GM18499 (cell line): ENCODE measurements at regions not wholly inside any gene's neighbourhood (a gene's known extent, or its start where the extent isn't known, plus 50 kb on each side); places are given as distances from the start of the nearest gene placed in this dataset.

Experiments used
- ATAC-seq: cut with Tn5 transposase; IDR thresholded peaks from one replicate; pipeline ENCODE4 v1.9.1; 2021; ENCODE audit warnings: moderate number of reproducible peaks; ENCODE audit not compliant: insufficient read depth, unreplicated experiment

DNA sequence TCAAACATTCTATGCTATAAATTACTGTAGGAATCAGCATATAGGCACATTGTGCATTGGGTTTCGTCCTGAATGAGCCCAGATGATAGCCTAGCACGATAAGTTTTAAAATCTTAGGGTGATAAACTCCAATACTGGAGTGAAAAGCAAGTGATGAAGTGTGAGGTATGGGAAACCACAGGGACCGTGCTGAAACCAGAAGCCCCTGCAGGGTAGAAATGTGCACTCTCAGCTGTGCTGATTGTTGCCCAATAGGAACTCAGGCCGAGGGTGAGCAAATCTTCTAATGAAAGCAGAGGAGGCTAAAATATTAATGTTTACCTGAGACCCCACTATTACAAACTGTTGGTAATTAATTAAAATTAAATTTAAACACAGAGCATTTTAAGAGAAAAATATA, 1486.6 kb downstream of the AACS start:
- ATAC-seq = no peak

DNA sequence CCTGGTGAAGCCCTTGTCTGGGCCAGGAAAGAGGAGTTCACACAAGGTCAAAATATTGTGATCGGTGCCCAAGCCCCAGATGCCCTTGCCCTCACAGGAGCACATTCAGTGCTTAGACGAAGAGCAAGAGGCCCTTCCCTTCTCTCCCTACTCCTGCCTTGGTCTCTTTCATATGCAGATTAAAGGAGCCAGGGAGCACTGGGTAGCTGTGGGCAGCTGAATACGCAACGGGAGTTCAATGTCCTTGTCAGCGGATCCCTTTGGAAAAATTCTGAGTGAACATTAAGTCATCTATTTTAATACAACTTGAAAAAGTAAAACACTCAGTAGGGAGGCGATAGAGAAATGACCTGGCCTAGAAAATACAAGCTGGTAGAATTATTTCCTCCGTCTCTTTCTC, 1489.4 kb downstream of the AACS start:
- no peak for ATAC-seq

DNA sequence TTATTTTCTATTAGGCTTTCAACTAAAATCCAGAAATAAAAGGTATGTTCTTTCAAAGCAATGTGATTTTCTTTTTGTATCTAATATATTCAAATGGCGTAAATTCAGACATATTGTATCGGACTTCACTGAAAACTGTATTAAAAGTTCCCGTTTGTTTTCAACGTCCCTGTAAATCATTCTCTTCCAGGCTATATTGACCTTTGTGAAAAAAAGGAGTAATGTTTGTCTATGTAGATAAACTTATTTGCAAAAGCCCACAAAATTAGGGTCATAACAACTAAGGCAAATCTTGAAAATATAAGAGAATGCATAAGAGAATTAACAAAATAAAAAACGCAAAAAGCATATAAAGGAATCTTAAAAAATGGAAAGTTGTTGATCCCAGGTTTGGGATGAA, 1492.4 kb downstream of the AACS start:
- no peak for ATAC-seq

DNA sequence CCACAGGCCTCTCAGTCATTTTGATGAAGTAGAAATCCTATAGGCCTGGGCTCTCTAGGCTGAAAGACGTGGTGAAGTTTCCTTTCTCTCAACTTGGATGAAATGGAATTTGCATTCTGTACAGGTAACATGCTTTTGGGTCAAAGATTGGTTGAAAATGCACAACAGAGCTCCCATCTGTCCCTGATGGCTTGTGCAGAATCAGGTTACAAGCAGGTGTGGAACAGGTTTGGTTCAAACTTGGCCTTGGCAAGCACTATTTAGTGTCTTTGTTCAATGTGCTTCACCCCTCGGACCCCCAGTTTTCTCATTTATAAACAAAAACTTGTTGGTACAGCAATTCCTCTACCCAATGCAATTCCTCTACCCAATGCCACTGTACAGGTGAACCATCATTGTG, 1493.0 kb downstream of the AACS start:
- no peak for ATAC-seq

DNA sequence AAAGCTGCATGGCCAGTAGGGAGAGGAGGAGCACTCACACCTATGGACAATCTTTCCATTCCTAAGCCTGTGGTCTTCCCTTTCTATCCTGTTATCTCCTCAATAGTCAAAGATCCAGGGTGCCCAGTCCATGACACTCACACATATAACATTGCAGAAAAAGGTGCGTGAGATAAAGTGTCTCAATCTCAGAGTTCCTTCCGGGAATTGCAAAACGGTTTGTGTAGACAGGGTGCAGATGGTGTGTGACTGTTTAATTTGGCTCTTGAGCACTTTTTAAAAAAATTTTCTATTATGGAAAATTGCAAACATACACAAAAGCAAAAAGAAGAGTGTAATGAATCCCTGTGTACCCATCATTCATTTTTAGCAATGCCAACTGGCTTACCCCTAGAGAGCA, 1493.6 kb downstream of the AACS start:
- no peak for ATAC-seq

DNA sequence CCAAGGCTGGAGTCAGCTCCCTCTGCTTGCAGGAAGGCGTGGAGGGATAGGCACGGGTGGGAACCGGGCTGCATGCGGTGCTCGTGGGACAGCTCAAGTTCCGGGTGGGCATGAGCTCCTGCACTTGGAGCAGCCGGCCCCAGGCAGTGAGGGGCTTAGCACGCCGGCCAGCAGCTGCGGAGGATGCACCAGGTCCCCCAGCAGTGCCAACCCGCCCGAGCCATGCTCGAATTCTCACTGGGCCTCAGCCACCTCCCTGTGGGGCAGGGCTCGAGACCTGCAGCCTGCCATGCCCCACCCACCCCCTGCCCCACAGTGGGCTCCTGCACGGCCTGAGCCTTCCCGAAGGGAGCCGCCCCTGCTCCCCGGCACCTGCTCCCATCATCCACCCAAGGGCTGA, 1501.8 kb downstream of the AACS start:
- ATAC-seq = no peak

DNA sequence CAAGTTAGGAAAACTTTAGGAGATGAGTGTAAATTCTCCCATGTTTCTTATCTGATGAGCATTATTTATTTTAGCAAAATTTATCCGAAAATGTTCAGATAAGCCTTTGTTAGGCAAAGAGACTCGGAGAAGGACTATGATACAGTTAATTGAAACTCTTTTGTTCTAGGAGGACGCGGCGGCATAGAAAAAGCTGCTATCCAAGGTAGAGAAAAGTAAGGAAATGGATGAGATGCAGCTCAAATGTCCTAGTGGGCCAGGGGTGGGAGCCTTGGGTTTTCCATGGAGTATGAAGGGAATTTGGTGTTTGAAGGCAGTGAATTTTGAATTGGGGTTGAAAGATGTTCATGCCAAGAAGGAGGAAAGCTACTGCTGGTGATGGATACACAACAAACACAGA, 1504.5 kb downstream of the AACS start:
- no peak for ATAC-seq

DNA sequence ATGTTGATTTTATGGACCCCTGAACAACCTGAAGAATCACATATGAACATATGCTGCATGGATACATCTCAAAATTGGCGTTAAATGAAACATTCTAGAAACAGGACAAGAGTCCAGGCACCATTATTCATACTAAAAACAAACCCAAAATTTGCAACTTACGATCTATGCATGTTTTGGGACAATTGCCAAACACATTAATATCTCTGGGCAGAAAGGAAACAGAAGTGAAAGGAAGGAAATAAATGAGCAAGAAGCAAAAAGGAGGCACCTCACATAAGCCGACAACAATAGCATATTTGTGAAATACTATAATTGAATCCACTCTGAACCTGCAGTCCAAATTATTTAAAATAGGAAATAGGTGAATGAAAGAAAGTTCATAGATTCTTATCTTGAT, 1505.3 kb downstream of the AACS start:
- ATAC-seq = no peak

DNA sequence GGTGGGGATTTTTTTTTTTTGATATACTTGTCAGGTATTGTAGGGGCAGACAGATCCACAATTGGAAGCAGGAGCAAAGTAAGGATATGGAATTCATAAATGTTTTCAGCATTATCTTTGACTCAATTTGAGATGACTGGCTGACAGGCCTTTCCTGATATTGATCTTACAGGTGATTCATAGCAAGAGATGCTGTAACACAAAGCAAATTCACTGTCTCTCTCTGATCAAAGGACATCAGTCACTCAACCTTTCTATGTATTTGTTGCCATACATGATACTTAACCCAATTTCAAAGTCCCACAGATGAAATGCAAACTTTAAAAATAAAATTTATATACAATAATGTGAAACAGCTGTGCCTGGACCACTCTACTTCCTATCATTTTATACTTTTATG, 1506.9 kb downstream of the AACS start:
- ATAC-seq = no peak

DNA sequence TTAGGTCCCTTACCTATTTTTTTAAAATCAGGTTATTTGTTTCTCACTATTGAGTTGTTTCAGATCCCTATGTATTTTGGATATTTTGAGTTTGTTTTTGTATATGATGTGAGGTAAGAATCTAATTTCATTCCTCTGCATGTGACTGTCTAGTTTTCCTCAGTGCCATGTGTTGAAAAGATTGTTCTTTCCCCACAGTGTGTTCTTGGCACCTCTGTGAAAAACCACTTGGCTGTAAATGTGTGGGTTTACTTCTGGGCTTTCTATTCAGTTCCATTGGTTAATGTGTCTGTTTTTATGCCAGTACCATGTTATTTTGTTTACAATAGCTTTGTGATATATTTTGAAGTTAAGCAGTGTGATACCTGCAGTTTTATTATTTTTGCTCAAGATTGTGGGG, 1516.4 kb downstream of the AACS start:
- no peak for ATAC-seq

DNA sequence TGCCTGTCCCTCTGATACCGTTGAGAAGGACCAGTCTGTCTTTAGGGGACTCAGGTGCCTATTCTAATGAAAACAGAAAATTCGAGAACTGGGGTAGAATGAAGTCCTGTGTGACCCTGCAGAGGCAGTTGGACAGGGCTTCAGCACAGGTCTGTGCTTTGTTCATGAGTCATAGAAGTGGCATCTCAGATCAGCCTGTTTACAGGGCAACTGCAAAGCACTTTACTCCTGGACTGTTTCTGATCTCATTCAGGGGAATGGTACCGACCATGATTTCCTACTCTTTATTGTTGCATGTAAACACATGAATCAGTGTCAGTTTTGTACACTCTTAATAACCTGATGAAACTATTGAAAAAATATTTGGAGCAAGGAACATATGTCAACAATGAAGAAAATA, 1517.0 kb downstream of the AACS start:
- ATAC-seq = no peak

DNA sequence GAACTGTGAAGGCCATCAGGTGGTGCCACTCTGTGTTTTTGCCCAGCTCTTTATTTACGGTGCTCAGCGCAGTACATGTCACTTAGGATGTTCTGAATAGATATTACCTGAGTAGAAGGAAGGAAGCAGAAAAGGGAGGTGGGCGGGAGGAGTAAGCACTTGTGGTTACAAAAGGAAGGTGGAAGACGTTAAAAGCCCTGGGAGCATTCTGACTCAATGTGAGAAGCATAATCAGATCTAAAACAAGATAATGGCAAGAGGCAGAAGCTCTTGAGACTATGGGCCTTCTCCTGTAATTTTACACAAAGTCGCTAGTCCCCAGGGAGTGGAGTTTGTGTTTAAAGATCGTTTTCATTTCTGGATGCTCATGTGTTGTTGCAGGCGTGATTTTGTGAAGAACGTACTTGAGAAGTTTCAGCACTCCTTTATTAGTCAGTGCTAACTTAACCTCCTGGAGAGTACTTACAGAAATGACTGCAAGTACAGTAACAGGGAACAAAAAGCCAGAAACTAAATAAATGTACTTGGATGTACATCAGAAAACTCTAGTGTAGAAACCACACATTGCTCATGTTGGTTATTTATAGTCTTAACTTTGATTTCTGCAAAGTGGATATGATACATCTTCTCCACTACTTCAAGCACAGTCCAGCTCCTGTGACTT, 1523.5 kb downstream of the AACS start:
- ATAC-seq = no peak

DNA sequence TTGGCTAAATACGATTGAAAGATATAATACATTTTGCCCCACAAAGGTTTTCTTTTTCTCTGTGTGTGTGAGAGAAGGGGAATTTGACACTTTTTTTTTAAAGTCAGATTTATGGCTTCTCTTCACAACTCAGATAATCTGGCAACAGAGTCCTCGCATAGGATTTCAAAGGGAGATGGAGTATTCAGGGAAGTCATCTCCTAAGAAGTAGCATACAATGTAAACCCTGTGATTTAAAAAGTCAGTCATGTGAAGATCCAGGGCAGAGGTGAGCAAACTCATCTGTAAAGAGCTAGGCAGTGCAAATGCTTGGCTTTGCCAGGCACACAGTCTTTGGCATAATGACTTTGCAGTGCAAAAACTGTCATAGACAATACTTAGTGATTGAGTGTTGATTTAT, 1526.3 kb downstream of the AACS start:
- no peak for ATAC-seq

DNA sequence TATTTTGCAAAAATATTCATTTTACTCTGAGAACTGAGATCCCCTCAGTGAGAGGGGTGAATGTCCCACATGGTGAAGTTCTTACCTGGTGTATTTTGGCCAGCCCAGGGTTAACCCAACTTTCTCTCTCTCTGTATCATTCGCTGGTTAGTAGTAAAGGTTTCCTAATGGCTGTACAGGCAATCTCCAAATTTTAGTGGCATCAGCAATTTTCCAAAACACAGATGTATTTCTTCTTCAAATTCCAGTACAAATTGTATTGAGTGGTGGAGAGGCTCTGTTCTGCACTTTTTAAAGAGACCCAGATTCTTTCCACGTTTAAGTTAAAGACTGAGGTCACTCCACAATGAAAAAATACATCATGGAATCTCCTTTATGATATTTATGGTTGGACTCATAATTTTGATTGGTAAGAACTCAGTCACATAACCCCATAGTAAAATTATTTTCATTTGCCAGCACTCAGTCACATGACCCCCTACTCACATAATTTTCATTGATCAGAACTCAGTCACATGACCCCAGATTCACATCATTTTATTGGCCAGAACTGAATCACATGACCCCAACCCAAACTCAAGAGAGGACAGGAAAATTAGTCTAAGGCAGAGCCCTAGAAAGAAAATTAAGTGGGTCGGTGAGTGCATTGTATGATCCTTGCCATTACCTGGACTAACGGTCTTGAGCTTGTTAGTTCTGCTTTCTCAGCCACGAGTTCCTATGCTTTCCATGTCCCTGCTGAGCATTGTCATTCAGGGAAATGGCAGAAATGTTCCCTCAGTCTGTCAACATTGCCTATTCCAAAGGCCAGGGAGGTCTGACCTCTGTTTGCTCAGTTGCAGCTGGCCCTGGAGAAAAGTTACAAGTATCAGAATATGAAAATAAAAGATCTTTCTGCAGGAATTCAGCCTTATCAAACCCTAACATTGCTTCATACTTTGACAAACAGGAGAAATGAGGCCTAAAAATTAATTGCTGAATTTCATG, 1536.2 kb downstream of the AACS start:
- no peak for ATAC-seq

DNA sequence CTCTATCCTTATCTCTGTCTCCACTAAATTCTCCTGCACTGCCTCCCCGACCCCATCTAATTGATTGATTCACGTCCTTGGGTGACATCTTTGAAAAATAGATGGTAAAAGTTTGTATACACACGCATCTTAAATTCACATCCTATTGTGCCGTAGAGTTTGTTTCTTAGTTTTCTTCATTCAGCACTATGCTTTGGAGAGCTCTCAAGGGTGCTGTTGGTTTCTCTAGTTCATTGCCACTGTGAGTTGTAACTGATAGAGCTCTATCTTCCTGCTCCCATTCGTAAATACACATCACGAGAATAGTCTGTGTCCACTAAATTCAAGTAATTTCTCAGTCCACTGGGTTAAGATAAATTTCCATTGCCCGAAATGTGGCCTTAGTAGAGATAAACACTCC, 1537.4 kb downstream of the AACS start:
- no peak for ATAC-seq

DNA sequence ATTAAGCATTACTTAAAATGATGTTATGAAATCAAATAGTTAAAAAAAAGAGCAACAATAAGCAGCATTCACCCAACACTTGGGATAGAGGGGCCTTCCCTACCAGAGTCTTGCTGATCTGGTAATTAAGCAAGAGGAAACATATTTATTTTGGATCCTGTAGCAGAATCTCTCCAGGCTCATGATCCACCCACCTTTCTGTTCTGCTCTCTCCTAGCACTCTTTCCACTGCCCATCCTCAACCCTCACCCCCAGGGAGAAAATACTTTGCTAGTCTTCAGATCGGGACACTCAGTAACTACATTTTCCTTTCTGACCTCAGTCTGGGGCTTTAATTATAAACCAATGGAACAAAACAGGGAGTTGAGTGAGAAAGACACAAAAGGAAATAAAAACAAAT, 1541.9 kb downstream of the AACS start:
- no peak for ATAC-seq

DNA sequence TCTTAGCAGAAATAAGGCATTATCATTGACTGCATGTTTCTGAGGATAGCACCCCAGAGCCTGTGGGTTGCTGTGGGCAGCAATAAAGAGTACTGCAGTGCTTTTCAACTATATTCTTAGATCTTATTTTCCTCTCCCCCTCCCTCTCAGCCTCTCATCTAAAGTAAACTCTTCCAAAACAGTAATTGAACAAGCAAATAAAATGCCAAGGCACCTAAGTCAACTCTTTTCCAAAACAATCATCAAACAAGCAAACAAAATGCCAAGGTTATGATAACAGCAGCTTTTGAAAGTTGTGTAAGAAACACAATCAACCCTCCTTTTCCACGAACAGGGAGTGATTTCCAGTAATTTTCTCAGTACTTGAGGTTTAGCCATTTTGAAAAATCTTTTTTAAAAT, 1542.6 kb downstream of the AACS start:
- no peak for ATAC-seq

DNA sequence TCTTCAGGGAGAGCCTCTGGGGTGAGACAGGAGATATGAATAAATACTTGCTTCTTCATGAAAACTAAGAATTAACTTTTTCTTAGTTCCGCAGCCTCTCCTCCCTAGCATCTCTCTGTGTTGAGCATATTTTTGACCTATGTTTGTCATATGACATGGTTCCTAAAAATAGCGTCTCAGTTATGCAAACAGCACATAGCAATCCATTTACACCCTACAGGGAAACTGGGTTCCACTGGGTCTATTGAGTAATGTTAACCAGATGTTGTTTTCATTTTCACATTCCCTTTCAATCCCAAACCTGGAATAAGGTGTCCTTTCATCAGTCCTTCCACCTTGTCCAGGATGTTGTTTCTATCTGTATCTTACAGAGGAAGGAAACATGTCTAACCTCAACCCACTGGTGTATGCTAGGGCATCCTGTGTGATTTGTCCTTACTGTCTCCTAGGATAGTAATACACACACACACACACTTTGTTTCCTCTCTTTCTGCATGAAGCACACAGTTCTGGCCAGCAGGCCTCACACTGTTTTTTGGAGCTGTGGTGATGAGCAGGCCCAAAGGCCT, 1543.5 kb downstream of the AACS start:
- no peak for ATAC-seq

DNA sequence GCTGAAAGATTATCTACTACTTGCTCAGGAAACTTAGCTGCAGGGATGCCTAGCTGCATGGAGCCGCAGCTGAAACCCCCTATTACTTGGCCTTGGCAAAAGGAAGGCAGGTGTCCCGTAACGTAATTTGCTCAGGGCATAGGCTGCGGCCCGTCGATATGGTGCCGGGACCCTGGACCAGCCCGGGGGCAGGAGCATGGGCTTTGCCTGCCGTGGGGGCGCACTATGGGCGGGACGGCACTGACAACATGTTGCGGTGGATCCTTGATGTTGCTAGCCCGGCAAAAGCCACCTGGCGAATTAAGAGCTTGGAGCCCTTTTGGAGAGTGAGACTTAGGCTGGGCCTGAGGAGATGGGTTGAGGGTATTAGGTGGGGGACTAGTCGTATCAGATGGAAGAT, 1551.2 kb downstream of the AACS start:
- no peak for ATAC-seq

DNA sequence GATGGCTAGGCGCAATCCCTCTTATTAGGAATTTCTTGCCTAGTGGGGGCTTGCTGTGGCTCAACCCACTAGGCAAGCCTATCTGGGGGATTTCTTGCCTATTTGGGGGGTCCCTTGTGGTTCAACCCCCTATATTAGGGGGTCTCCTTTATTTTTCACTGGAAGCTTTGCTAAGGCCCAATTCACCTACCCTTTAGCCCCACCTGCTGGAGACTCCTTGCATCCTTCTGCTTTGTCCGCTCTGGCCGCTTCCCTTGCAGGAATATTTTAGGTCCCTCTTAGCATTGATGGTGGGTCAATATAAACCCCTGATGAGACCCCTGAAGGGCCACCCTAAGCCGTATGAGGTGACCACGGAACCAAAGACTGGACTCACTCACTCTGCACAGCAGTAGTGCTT, 1552.1 kb downstream of the AACS start:
- no peak for ATAC-seq

DNA sequence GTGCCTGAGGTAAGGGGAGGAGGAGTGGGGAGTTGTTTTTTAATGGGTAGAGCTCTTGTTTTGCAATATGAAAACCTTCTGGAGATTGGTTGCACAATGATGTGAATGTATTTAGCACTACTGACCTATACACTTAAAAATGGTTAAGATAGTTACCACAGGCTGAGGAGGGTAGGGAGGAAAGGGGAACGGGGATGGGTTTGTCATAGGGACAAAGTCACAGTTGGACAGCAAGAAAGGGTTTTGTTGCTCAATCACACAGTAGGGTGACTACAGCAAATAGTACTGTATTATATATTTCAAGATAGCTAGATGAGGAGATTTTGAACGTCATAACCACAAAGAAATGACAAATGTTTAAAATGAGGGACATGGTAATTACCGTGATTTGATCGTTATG, 1562.4 kb downstream of the AACS start:
- ATAC-seq = no peak
